ENCODE measurements at regions not wholly inside any gene's neighbourhood (a gene's known extent, or its start where the extent isn't known, plus 50 kb on each side); places are given as distances from the start of the nearest gene placed in this dataset.

DNA sequence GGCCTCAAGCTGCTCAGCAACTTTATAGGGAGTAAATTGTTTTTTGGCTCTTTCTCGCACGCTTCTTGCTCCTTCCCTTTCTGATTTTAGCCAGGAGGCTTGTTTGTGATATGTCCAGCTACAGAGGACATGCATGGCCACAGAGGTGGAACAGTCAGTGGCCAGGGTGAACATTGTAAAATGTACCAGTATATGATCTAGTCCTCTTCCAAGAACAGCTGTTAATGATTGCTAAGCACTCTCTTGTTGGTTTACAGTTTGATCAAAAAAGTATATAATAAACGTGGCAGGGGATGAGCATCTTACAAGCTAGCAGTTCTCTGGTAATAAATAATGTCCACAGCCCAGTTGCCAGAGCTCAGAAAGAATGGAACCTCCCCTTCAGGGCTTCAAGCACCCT is 461.7 kb upstream of the DYNLRB2 start:
- no peak overlapping the region for H2AFZ ChIP-seq (ENCODE audit: low read depth, low read length, severe bottlenecking)
- H3K27me3 ChIP-seq (ENCODE audit: low read length): no peaks in the 10 kb centered on the region
- no peak overlapping the region for H3K27ac ChIP-seq (ENCODE audit: low read depth, low read length)
- no peaks in the 10 kb centered on the region for H3F3A ChIP-seq (ENCODE audit: insufficient read depth)
- no peaks in the 10 kb centered on the region for H3K79me2 ChIP-seq (ENCODE audit: insufficient read depth, low read length)
- H3K4me2 ChIP-seq (ENCODE audit: low read depth, low read length, poor library complexity, severe bottlenecking): no peak overlapping the region
- H3K4me3 ChIP-seq (ENCODE audit: insufficient read depth, low read length, poor library complexity, severe bottlenecking): no peak overlapping the region
- no peaks in the 10 kb centered on the region for H3K36me3 ChIP-seq (ENCODE audit: low read length)
- H4K20me1 ChIP-seq (ENCODE audit: low read depth, low read length): no peaks in the 10 kb centered on the region
- no peaks in the 10 kb centered on the region for H3K9me2 ChIP-seq (replicated peaks; ENCODE audit: insufficient read depth, low read length)
- TF ChIP-seq, protein P1, sequence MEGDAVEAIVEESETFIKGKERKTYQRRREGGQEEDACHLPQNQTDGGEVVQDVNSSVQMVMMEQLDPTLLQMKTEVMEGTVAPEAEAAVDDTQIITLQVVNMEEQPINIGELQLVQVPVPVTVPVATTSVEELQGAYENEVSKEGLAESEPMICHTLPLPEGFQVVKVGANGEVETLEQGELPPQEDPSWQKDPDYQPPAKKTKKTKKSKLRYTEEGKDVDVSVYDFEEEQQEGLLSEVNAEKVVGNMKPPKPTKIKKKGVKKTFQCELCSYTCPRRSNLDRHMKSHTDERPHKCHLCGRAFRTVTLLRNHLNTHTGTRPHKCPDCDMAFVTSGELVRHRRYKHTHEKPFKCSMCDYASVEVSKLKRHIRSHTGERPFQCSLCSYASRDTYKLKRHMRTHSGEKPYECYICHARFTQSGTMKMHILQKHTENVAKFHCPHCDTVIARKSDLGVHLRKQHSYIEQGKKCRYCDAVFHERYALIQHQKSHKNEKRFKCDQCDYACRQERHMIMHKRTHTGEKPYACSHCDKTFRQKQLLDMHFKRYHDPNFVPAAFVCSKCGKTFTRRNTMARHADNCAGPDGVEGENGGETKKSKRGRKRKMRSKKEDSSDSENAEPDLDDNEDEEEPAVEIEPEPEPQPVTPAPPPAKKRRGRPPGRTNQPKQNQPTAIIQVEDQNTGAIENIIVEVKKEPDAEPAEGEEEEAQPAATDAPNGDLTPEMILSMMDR (IDR thresholded peaks at IDR 0.05; ENCODE audit: insufficient read depth, low read length, poor library complexity, severe bottlenecking): no peak
- TF ChIP-seq EZH2phosphoT487 (conservative IDR thresholded peaks at IDR 0.05; ENCODE audit: low read length): no peak
- H3K9me3 ChIP-seq (ENCODE audit: insufficient read depth, low read length): no peaks in the 10 kb centered on the region
- H3K9ac ChIP-seq (ENCODE audit: low read length): no peak overlapping the region

DNA sequence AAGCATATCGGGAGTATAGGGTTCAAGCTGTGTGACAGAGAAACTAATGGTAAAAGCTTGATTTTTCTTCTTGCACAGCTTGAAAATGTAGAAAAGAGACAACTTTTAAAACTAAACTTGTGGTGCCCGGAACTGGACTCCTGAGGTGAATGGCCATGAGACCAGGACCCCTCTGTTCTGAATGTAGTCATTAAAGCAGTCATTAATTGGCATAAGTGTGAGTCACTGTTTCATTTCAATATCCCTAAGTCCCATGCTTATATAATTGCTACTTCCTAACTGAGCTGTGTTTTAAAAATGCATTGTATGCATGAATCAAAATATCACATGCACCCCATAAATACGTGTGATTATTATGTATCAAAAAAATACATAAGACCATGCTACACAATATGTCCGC is 463.1 kb upstream of the DYNLRB2 start:
- no peaks in the 10 kb centered on the region for H3K36me3 ChIP-seq (ENCODE audit: low read length)
- H3K27me3 ChIP-seq (ENCODE audit: low read length): no peaks in the 10 kb centered on the region
- no peak for TF ChIP-seq EZH2phosphoT487 (conservative IDR thresholded peaks at IDR 0.05; ENCODE audit: low read length)
- TF ChIP-seq, protein P1 (IDR thresholded peaks at IDR 0.05; ENCODE audit: insufficient read depth, low read length, poor library complexity, severe bottlenecking): no peak
- H3K27ac ChIP-seq (ENCODE audit: low read depth, low read length): no peak overlapping the region
- no peak overlapping the region for H3K9ac ChIP-seq (ENCODE audit: low read length)
- H3K4me3 ChIP-seq (ENCODE audit: insufficient read depth, low read length, poor library complexity, severe bottlenecking): no peak overlapping the region
- H3K9me2 ChIP-seq (replicated peaks; ENCODE audit: insufficient read depth, low read length): no peaks in the 10 kb centered on the region
- no peak overlapping the region for H2AFZ ChIP-seq (ENCODE audit: low read depth, low read length, severe bottlenecking)
- no peaks in the 10 kb centered on the region for H3K9me3 ChIP-seq (ENCODE audit: insufficient read depth, low read length)
- no peaks in the 10 kb centered on the region for H4K20me1 ChIP-seq (ENCODE audit: low read depth, low read length)
- H3K4me2 ChIP-seq (ENCODE audit: low read depth, low read length, poor library complexity, severe bottlenecking): no peak overlapping the region
- no peaks in the 10 kb centered on the region for H3K79me2 ChIP-seq (ENCODE audit: insufficient read depth, low read length)
- H3F3A ChIP-seq (ENCODE audit: insufficient read depth): no peaks in the 10 kb centered on the region

DNA sequence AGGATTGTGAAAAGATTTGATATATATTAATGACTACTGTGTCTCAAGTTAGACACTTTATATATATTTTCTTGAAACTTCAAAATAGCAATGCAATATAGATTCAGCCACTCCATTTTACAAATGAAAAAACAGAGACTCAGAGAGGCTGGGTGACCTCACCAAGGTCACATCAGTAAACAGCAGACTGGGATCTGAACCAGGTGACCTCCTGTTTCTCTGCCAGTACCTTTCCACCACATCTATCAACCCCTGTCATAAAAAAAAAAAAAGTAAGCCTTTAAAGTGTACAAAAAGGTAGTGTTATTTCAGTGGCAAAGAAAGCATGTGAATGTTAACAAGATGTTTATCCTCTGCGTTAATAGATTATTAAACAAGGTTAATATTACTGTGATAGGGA is 466.5 kb upstream of the DYNLRB2 start:
- H3K4me2 ChIP-seq (ENCODE audit: low read depth, low read length, poor library complexity, severe bottlenecking): no peak overlapping the region
- H4K20me1 ChIP-seq (ENCODE audit: low read depth, low read length): no peaks in the 10 kb centered on the region
- H3F3A ChIP-seq (ENCODE audit: insufficient read depth): no peaks in the 10 kb centered on the region
- no peak overlapping the region for H2AFZ ChIP-seq (ENCODE audit: low read depth, low read length, severe bottlenecking)
- no peak overlapping the region for H3K4me3 ChIP-seq (ENCODE audit: insufficient read depth, low read length, poor library complexity, severe bottlenecking)
- no peaks in the 10 kb centered on the region for H3K9me2 ChIP-seq (replicated peaks; ENCODE audit: insufficient read depth, low read length)
- H3K27me3 ChIP-seq (ENCODE audit: low read length): no peaks in the 10 kb centered on the region
- H3K79me2 ChIP-seq (ENCODE audit: insufficient read depth, low read length): no peaks in the 10 kb centered on the region
- no peak overlapping the region for H3K9ac ChIP-seq (ENCODE audit: low read length)
- H3K9me3 ChIP-seq (ENCODE audit: insufficient read depth, low read length): no peaks in the 10 kb centered on the region
- no peak overlapping the region for H3K27ac ChIP-seq (ENCODE audit: low read depth, low read length)
- H3K36me3 ChIP-seq (ENCODE audit: low read length): no peaks in the 10 kb centered on the region
- TF ChIP-seq, protein P1 (IDR thresholded peaks at IDR 0.05; ENCODE audit: insufficient read depth, low read length, poor library complexity, severe bottlenecking): no peak
- TF ChIP-seq EZH2phosphoT487 (conservative IDR thresholded peaks at IDR 0.05; ENCODE audit: low read length): no peak

All from SU-DHL-6 (cell line).